Brain microvascular endothelial cell (primary cell): ENCODE measurements at regions not wholly inside any gene's neighbourhood (a gene's known extent, or its start where the extent isn't known, plus 50 kb on each side); places are given as distances from the start of the nearest gene placed in this dataset.
A peak's percentile ranks its signal among the peaks of the same experiment; 100 is the strongest.

Experiments used
- DNase-seq: peaks from one replicate; pipeline ENCODE4 v3.0.0-alpha.2; 2020
- H3K27ac ChIP-seq: fragments of 250-450 bp; sonication (Bioruptor Pico); 2 replicates; pipeline ENCODE4 v1.5.1; 2020; ENCODE audit warnings: mild to moderate bottlenecking, moderate library complexity
- H3K27me3 ChIP-seq: fragments of 250-450 bp; sonication (Bioruptor Pico); replicated peaks from 2 replicates; pipeline ENCODE4 v1.5.1; 2020; ENCODE audit warnings: mild to moderate bottlenecking
- H3K36me3 ChIP-seq: fragments of 250-450 bp; sonication (Bioruptor Pico); replicated peaks from 2 replicates; pipeline ENCODE4 v1.5.1; 2020; ENCODE audit warnings: mild to moderate bottlenecking
- H3K4me3 ChIP-seq: 2 replicates; pipeline ENCODE4 v1.5.1; 2011; ENCODE audit warnings: low read depth, mild to moderate bottlenecking, control low read depth, low read length, moderate library complexity
- in situ Hi-C: cut with HindIII; loops from 2 replicates; pipeline ENCODE4 v1.10.0; 2017; ENCODE audit warnings: low sequenced_read_pairs, low pct_ligation_motif_present
- TF ChIP-seq, protein P1 (sequence below): IDR thresholded peaks from 2 replicates; pipeline ENCODE4 v1.5.1; 2011; ENCODE audit warnings: low read depth, mild to moderate bottlenecking, moderate library complexity, low read length, control low read depth, inconsistent platforms; ENCODE audit errors: missing control alignments

DNA sequence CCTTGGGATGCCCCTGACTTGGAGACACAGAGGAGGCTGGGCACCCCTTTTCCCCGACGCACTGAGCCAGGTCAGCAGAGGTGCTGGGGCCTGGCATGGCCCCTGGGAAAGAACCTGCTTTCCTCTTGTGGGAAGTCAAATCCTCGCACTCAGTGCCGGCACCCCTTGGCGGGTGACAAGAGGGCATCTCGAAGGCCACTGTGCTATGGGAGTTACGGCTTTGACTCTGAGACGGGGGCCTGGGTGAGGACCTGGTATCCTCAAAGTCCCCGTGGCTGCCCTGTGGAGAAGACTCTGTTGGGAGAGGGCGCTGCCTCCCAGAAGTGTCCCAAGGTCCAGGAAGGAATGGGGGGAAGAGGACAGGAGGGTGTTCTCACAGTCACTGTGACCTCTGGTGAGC lies 117.0 kb downstream of the METRNL start:
- Histone ChIP-seq H3K36me3 (no peaks in the 10 kb centered on the region), H3K27me3 (no peaks in the 10 kb centered on the region), H3K4me3 (no peak overlapping the region), H3K27ac (peak overlapping the region; percentile 68)
- in situ Hi-C loops, result no loop called here
- no peak for DNase-seq
- TF ChIP-seq, protein P1, sequence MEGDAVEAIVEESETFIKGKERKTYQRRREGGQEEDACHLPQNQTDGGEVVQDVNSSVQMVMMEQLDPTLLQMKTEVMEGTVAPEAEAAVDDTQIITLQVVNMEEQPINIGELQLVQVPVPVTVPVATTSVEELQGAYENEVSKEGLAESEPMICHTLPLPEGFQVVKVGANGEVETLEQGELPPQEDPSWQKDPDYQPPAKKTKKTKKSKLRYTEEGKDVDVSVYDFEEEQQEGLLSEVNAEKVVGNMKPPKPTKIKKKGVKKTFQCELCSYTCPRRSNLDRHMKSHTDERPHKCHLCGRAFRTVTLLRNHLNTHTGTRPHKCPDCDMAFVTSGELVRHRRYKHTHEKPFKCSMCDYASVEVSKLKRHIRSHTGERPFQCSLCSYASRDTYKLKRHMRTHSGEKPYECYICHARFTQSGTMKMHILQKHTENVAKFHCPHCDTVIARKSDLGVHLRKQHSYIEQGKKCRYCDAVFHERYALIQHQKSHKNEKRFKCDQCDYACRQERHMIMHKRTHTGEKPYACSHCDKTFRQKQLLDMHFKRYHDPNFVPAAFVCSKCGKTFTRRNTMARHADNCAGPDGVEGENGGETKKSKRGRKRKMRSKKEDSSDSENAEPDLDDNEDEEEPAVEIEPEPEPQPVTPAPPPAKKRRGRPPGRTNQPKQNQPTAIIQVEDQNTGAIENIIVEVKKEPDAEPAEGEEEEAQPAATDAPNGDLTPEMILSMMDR, result no peak

DNA sequence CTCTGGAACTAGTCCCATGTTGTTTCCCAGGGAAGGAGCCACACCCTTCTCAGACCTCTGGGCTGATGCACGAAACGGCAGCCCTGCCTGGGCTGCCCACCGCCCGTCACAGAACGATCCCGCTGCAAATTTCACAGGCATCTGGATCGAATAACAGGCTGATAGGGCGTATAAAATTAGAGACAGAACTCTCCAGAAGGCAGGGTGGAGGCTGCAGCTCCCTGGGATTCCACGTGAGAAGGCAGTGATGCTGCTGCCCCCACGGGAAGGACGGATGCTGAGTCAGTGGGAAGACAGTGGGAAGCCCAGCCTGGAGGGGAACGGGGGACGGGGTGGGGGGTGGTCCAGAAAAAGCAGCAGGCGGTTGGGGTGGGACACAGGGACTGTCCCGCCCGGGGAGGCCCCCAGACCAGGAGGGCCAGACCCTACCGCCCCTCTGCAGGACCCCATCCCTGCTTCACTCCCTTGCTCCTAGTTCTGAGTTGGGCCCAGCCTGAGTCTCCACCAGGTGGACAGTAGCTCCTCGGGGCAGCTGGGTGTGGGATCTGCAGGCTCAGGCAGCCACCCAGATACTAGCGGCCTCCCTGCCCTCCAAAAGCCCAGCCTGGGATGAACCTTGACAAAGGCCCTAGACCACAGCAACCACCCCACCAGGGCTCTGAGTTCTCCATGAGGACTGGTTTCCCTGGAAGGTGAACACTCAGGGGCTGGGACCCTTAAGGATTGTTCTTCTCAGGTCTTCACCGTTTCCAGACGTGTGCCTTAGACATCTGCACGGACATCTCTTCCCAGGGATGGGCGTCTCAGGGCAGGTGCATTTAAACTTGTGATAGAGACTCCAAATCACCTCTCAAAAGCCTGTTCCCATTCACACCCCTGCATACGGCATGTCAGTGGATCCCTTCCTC lies 117.8 kb downstream of the METRNL start:
- TF ChIP-seq, protein P1, result no peak
- H3K4me3 ChIP-seq, result no peak overlapping the region
- in situ Hi-C loops, result no loop called here
- H3K36me3 ChIP-seq, result no peaks in the 10 kb centered on the region
- H3K27ac ChIP-seq, result peak overlapping the region; percentile 1
- no peak for DNase-seq
- H3K27me3 ChIP-seq, result no peaks in the 10 kb centered on the region

GRCh38 chr17:83198366-83199341 lies 119.2 kb downstream of the METRNL start:
- peak overlapping the region; percentile 95 for H3K27ac ChIP-seq
- H3K36me3 ChIP-seq, result no peaks in the 10 kb centered on the region
- no peak for DNase-seq
- H3K4me3 ChIP-seq, result no peak overlapping the region
- in situ Hi-C loops, result no loop called here
- H3K27me3 ChIP-seq, result no peaks in the 10 kb centered on the region
- TF ChIP-seq, protein P1, result no peak

DNA sequence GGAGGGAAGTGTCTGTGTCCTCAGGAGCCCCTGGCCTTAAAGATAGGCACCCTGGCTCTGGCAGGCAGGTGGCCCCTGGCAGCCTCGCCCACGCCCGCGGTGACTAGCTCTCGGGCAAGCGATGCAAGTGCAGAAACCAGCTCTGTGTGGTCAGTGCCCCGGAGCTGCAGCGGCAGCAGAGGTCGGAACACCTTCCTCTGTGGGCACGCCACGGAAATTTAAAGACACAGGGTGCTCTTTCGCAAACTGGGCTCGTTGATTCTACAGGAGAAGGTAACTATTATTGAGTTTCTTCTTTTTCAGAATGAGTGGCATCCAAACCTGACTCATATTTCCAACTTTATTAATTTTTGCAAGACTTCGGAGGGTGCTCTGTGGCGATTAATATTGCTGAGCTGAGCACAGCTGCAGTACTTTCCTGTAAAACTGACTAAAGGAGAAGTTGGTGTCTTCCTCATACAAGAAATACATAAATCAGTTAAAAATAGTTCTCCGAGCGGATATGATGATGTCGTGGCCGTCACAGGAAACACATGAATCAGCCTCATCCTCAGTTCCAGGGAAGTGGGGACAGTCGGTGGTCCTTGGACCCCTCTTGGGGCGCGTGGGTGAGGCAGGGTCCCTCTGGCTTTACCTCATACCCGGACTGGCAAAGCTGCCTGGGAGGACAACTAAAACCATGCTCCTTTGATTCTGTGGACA lies 120.2 kb downstream of the METRNL start:
- in situ Hi-C loops, result no loop called here
- no peaks in the 10 kb centered on the region for H3K36me3 ChIP-seq
- peak overlapping the region; percentile 95 for H3K27ac ChIP-seq
- no peaks in the 10 kb centered on the region for H3K27me3 ChIP-seq
- H3K4me3 ChIP-seq, result no peak overlapping the region
- TF ChIP-seq, protein P1, result no peak
- DNase-seq, result peak; percentile 75

DNA sequence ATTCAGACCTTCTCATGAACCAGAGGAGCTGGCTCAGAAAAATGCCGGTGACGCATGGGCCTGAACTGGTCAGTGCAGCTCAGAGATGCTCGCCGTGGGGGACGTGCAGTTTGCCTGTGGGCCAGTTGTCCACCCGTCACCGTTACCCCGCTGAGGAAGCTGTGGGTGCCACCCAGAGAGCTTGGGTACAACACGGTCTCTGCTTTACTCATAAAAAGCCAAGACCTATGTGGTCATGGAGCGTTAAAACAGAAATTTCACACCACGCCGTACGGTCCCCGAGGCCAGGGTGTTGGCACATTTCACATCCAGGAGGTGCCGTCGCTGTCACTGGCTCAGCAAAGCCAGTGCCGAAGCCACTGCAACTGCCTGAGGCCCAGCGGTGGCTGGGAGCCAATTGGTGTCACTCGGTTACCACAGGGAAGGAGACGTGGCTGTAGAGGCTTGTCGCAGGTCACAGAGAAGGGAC lies 120.9 kb downstream of the METRNL start:
- Histone ChIP-seq H3K27ac (peak overlapping the region; percentile 95), H3K36me3 (no peaks in the 10 kb centered on the region), H3K27me3 (no peaks in the 10 kb centered on the region), H3K4me3 (no peak overlapping the region)
- DNase-seq, result peak; percentile 92
- TF ChIP-seq, protein P1, result no peak
- in situ Hi-C loops, result no loop called here
